ENCODE measurements at regions not wholly inside any gene's neighbourhood (a gene's known extent, or its start where the extent isn't known, plus 50 kb on each side); places are given as distances from the start of the nearest gene placed in this dataset.

GRCh38 chr5:119873611-119874010 lies 244.3 kb downstream of the FAM170A start:
- DNase-seq (ENCODE audit: low spot score): no peak
- no peak overlapping the region for H3K27ac Mint-ChIP-seq (ENCODE audit: unreplicated experiment)
- H3K4me3 Mint-ChIP-seq (ENCODE audit: unreplicated experiment): no peak overlapping the region
- no peaks in the 10 kb centered on the region for H3K9me3 Mint-ChIP-seq (ENCODE audit: unreplicated experiment)
- H3K27me3 Mint-ChIP-seq (ENCODE audit: unreplicated experiment): no peaks in the 10 kb centered on the region
- H3K36me3 Mint-ChIP-seq (ENCODE audit: low read depth, unreplicated experiment): no peaks in the 10 kb centered on the region
- TF ChIP-seq, protein P1, sequence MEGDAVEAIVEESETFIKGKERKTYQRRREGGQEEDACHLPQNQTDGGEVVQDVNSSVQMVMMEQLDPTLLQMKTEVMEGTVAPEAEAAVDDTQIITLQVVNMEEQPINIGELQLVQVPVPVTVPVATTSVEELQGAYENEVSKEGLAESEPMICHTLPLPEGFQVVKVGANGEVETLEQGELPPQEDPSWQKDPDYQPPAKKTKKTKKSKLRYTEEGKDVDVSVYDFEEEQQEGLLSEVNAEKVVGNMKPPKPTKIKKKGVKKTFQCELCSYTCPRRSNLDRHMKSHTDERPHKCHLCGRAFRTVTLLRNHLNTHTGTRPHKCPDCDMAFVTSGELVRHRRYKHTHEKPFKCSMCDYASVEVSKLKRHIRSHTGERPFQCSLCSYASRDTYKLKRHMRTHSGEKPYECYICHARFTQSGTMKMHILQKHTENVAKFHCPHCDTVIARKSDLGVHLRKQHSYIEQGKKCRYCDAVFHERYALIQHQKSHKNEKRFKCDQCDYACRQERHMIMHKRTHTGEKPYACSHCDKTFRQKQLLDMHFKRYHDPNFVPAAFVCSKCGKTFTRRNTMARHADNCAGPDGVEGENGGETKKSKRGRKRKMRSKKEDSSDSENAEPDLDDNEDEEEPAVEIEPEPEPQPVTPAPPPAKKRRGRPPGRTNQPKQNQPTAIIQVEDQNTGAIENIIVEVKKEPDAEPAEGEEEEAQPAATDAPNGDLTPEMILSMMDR (IDR thresholded peaks at IDR 0.05; ENCODE audit: unreplicated experiment): no peak
- no peaks in the 10 kb centered on the region for H3K4me1 Mint-ChIP-seq (ENCODE audit: unreplicated experiment)

GRCh38 chr5:119876522-119876921 lies 247.2 kb downstream of the FAM170A start:
- Mint-ChIP-seq H3K4me3 (ENCODE audit: unreplicated experiment) (no peak overlapping the region), H3K27ac (ENCODE audit: unreplicated experiment) (no peak overlapping the region), H3K9me3 (ENCODE audit: unreplicated experiment) (no peaks in the 10 kb centered on the region), H3K36me3 (ENCODE audit: low read depth, unreplicated experiment) (no peaks in the 10 kb centered on the region), H3K4me1 (ENCODE audit: unreplicated experiment) (no peaks in the 10 kb centered on the region), H3K27me3 (ENCODE audit: unreplicated experiment) (no peaks in the 10 kb centered on the region)
- DNase-seq (ENCODE audit: low spot score): no peak
- TF ChIP-seq, protein P1 (IDR thresholded peaks at IDR 0.05; ENCODE audit: unreplicated experiment): no peak

- Mint-ChIP-seq H3K9me3 (ENCODE audit: unreplicated experiment) (no peaks in the 10 kb centered on the region), H3K4me1 (ENCODE audit: unreplicated experiment) (no peaks in the 10 kb centered on the region), H3K27me3 (ENCODE audit: unreplicated experiment) (no peaks in the 10 kb centered on the region), H3K36me3 (ENCODE audit: low read depth, unreplicated experiment) (no peaks in the 10 kb centered on the region), H3K27ac (ENCODE audit: unreplicated experiment) (no peak overlapping the region), H3K4me3 (ENCODE audit: unreplicated experiment) (no peak overlapping the region)
- TF ChIP-seq, protein P1 (IDR thresholded peaks at IDR 0.05; ENCODE audit: unreplicated experiment): no peak
- DNase-seq (ENCODE audit: low spot score): no peak
Observed at GRCh38 chr5:119878712-119879111, 249.4 kb downstream of the FAM170A start.

DNA sequence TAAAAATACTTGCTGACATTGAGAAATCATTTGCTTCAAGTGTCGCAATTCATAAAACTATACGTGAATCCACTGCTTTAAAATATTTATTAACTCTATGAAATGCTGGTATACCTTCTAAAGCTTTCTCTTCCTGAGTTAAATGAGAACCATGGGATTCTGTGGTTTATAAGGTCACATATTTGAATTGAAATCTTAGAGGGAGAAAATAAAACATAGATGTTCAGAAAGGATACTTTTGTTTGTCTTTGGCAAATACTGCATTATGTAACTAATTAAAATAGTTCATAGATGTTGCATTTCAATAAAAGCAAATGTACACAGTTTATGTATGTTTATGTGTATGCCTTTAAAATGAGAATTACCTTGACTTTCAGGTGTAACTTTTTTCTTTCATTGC lies 250.1 kb downstream of the FAM170A start:
- Mint-ChIP-seq H3K27me3 (ENCODE audit: unreplicated experiment) (no peaks in the 10 kb centered on the region), H3K4me1 (ENCODE audit: unreplicated experiment) (no peaks in the 10 kb centered on the region), H3K27ac (ENCODE audit: unreplicated experiment) (no peak overlapping the region), H3K4me3 (ENCODE audit: unreplicated experiment) (no peak overlapping the region), H3K9me3 (ENCODE audit: unreplicated experiment) (no peaks in the 10 kb centered on the region), H3K36me3 (ENCODE audit: low read depth, unreplicated experiment) (no peaks in the 10 kb centered on the region)
- DNase-seq (ENCODE audit: low spot score): no peak
- TF ChIP-seq, protein P1 (IDR thresholded peaks at IDR 0.05; ENCODE audit: unreplicated experiment): no peak

GRCh38 chr5:119895066-119895465 lies 265.7 kb downstream of the FAM170A start:
- Mint-ChIP-seq H3K36me3 (ENCODE audit: low read depth, unreplicated experiment) (no peaks in the 10 kb centered on the region), H3K4me1 (ENCODE audit: unreplicated experiment) (peaks cover 5% of the 10 kb centered on the region), H3K27me3 (ENCODE audit: unreplicated experiment) (no peaks in the 10 kb centered on the region), H3K9me3 (ENCODE audit: unreplicated experiment) (no peaks in the 10 kb centered on the region), H3K4me3 (ENCODE audit: unreplicated experiment) (no peak overlapping the region), H3K27ac (ENCODE audit: unreplicated experiment) (no peak overlapping the region)
- TF ChIP-seq, protein P1 (IDR thresholded peaks at IDR 0.05; ENCODE audit: unreplicated experiment): no peak
- no peak for DNase-seq (ENCODE audit: low spot score)
